HL-60 (cell line): ENCODE measurements at regions not wholly inside any gene's neighbourhood (a gene's known extent, or its start where the extent isn't known, plus 50 kb on each side); places are given as distances from the start of the nearest gene placed in this dataset.

ENCODE experiments used
- GABPA ChIP-seq: IDR thresholded peaks from 2 replicates; pipeline ENCODE4 v1.6.1; 2012; ENCODE audit warnings: low read depth
- POLR2AphosphoS5 ChIP-seq: IDR thresholded peaks from 2 replicates; pipeline ENCODE4 v1.6.1; 2012; ENCODE audit warnings: low read depth
- REST ChIP-seq: IDR thresholded peaks from 2 replicates; pipeline ENCODE4 v1.6.1; 2012; ENCODE audit warnings: low read depth; ENCODE audit not compliant: insufficient replicate concordance
- TF ChIP-seq, protein P1 (sequence below): IDR thresholded peaks from one replicate; pipeline ENCODE4 v1.5.1; 2011; ENCODE audit warnings: low read length, control low read depth, inconsistent platforms; ENCODE audit not compliant: insufficient read depth

- TF ChIP-seq GABPA (no peak), REST (no peak), POLR2AphosphoS5 (no peak)
- TF ChIP-seq, protein P1, sequence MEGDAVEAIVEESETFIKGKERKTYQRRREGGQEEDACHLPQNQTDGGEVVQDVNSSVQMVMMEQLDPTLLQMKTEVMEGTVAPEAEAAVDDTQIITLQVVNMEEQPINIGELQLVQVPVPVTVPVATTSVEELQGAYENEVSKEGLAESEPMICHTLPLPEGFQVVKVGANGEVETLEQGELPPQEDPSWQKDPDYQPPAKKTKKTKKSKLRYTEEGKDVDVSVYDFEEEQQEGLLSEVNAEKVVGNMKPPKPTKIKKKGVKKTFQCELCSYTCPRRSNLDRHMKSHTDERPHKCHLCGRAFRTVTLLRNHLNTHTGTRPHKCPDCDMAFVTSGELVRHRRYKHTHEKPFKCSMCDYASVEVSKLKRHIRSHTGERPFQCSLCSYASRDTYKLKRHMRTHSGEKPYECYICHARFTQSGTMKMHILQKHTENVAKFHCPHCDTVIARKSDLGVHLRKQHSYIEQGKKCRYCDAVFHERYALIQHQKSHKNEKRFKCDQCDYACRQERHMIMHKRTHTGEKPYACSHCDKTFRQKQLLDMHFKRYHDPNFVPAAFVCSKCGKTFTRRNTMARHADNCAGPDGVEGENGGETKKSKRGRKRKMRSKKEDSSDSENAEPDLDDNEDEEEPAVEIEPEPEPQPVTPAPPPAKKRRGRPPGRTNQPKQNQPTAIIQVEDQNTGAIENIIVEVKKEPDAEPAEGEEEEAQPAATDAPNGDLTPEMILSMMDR, result no peak
These were observed 82.8 kb upstream of the RMP24 start for GRCh38 chr18:35889677-35890076.
